ENCODE measurements at regions not wholly inside any gene's neighbourhood (a gene's known extent, or its start where the extent isn't known, plus 50 kb on each side); places are given as distances from the start of the nearest gene placed in this dataset.

DNA sequence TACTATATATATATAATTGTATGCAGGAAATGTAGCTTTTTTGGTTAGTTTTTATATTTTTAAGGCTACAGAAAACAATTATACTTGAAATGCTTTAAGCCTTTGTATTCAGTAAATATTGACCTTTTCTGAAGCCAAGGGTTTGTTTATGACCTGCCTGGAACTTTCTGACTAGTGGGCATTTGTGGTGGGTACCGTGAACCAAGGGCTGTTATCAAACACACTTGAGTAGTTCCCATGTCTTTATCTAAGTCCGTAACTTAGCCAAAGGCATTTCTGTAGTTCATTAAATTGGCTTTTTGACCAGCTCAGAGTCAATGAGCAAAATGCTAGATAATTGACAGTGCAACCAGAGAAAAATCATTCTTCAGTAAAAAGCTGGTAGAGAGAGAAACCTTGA is 1444.2 kb upstream of the SLC10A2 start:
- no peak for TF ChIP-seq EZH2 (IDR thresholded peaks at IDR 0.05; ENCODE audit: borderline replicate concordance, low read length)
- TF ChIP-seq, protein P1, sequence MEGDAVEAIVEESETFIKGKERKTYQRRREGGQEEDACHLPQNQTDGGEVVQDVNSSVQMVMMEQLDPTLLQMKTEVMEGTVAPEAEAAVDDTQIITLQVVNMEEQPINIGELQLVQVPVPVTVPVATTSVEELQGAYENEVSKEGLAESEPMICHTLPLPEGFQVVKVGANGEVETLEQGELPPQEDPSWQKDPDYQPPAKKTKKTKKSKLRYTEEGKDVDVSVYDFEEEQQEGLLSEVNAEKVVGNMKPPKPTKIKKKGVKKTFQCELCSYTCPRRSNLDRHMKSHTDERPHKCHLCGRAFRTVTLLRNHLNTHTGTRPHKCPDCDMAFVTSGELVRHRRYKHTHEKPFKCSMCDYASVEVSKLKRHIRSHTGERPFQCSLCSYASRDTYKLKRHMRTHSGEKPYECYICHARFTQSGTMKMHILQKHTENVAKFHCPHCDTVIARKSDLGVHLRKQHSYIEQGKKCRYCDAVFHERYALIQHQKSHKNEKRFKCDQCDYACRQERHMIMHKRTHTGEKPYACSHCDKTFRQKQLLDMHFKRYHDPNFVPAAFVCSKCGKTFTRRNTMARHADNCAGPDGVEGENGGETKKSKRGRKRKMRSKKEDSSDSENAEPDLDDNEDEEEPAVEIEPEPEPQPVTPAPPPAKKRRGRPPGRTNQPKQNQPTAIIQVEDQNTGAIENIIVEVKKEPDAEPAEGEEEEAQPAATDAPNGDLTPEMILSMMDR (IDR thresholded peaks at IDR 0.05; ENCODE audit: low read length), result no peak
